ENCODE measurements at regions not wholly inside any gene's neighbourhood (a gene's known extent, or its start where the extent isn't known, plus 50 kb on each side); places are given as distances from the start of the nearest gene placed in this dataset.

GRCh38 chr10:117486606-117487005 lies 55.9 kb upstream of the EMX2 start:
- TF ChIP-seq SUZ12 (IDR thresholded peaks at IDR 0.05; ENCODE audit: extremely low read depth, insufficient read depth, insufficient read length) (no peak), YY1 (IDR thresholded peaks at IDR 0.05; ENCODE audit: insufficient read depth, insufficient read length) (no peak), ZNF274 (IDR thresholded peaks at IDR 0.05; ENCODE audit: low read depth, low read length) (no peak)
